ENCODE measurements at regions not wholly inside any gene's neighbourhood (a gene's known extent, or its start where the extent isn't known, plus 50 kb on each side); places are given as distances from the start of the nearest gene placed in this dataset.

- H3K27me3 Mint-ChIP-seq: no peaks in the 10 kb centered on the region
- H3K36me3 Mint-ChIP-seq (ENCODE audit: low read depth): no peaks in the 10 kb centered on the region
- no peak for ATAC-seq (replicated peaks)
- H3K4me1 Mint-ChIP-seq: no peaks in the 10 kb centered on the region
- H3K4me3 Mint-ChIP-seq: no peak overlapping the region
- H3K9me3 Mint-ChIP-seq: peaks cover 20% of the 10 kb centered on the region
- H3K27ac Mint-ChIP-seq: no peak overlapping the region
These were observed 529.3 kb upstream of the SPRY2 start for GRCh38 chr13:80870186-80870585.

GRCh38 chr13:80866921-80867320 lies 526.0 kb upstream of the SPRY2 start:
- no peak overlapping the region for H3K4me3 Mint-ChIP-seq
- H3K27ac Mint-ChIP-seq: no peak overlapping the region
- H3K4me1 Mint-ChIP-seq: no peaks in the 10 kb centered on the region
- no peaks in the 10 kb centered on the region for H3K27me3 Mint-ChIP-seq
- no peaks in the 10 kb centered on the region for H3K36me3 Mint-ChIP-seq (ENCODE audit: low read depth)
- no peak for ATAC-seq (replicated peaks)
- H3K9me3 Mint-ChIP-seq: peaks cover 26% of the 10 kb centered on the region

GRCh38 chr13:80865329-80865728 lies 524.4 kb upstream of the SPRY2 start:
- H3K27me3 Mint-ChIP-seq: no peaks in the 10 kb centered on the region
- H3K4me3 Mint-ChIP-seq: no peak overlapping the region
- no peak for ATAC-seq (replicated peaks)
- H3K27ac Mint-ChIP-seq: no peak overlapping the region
- no peaks in the 10 kb centered on the region for H3K4me1 Mint-ChIP-seq
- peaks cover 30% of the 10 kb centered on the region for H3K9me3 Mint-ChIP-seq
- no peaks in the 10 kb centered on the region for H3K36me3 Mint-ChIP-seq (ENCODE audit: low read depth)

GRCh38 chr13:80862456-80862855 lies 521.5 kb upstream of the SPRY2 start:
- H3K4me3 Mint-ChIP-seq: no peak overlapping the region

GRCh38 chr13:80860845-80861244 lies 519.9 kb upstream of the SPRY2 start:
- no peaks in the 10 kb centered on the region for H3K4me1 Mint-ChIP-seq
- H3K27me3 Mint-ChIP-seq: no peaks in the 10 kb centered on the region
- H3K36me3 Mint-ChIP-seq (ENCODE audit: low read depth): no peaks in the 10 kb centered on the region
- H3K9me3 Mint-ChIP-seq: peaks cover 17% of the 10 kb centered on the region
- no peak overlapping the region for H3K4me3 Mint-ChIP-seq
- ATAC-seq (replicated peaks): no peak
- no peak overlapping the region for H3K27ac Mint-ChIP-seq

More at GRCh38 chr13:80862456-80862855, 521.5 kb upstream of the SPRY2 start:
- H3K27me3 Mint-ChIP-seq: no peaks in the 10 kb centered on the region
- peaks cover 22% of the 10 kb centered on the region for H3K9me3 Mint-ChIP-seq
- no peak for ATAC-seq (replicated peaks)
- no peaks in the 10 kb centered on the region for H3K4me1 Mint-ChIP-seq
- H3K36me3 Mint-ChIP-seq (ENCODE audit: low read depth): no peaks in the 10 kb centered on the region
- H3K27ac Mint-ChIP-seq: no peak overlapping the region

GRCh38 chr13:80858131-80858530 lies 517.2 kb upstream of the SPRY2 start:
- H3K4me3 Mint-ChIP-seq: no peak overlapping the region
- H3K4me1 Mint-ChIP-seq: no peaks in the 10 kb centered on the region
- H3K9me3 Mint-ChIP-seq: peaks cover 14% of the 10 kb centered on the region
- ATAC-seq (replicated peaks): no peak
- H3K27ac Mint-ChIP-seq: no peak overlapping the region
- no peaks in the 10 kb centered on the region for H3K27me3 Mint-ChIP-seq
- H3K36me3 Mint-ChIP-seq (ENCODE audit: low read depth): no peaks in the 10 kb centered on the region

- H3K4me1 Mint-ChIP-seq: no peaks in the 10 kb centered on the region
- no peaks in the 10 kb centered on the region for H3K36me3 Mint-ChIP-seq (ENCODE audit: low read depth)
- ATAC-seq (replicated peaks): no peak
- no peaks in the 10 kb centered on the region for H3K27me3 Mint-ChIP-seq
- H3K27ac Mint-ChIP-seq: no peak overlapping the region
- H3K9me3 Mint-ChIP-seq: peaks cover 14% of the 10 kb centered on the region
- H3K4me3 Mint-ChIP-seq: no peak overlapping the region
These were observed 516.4 kb upstream of the SPRY2 start for GRCh38 chr13:80857321-80857720.

GRCh38 chr13:80850771-80851170 lies 509.8 kb upstream of the SPRY2 start:
- Mint-ChIP-seq H3K4me3 (no peak overlapping the region), H3K9me3 (peaks cover 24% of the 10 kb centered on the region), H3K27me3 (no peaks in the 10 kb centered on the region), H3K36me3 (ENCODE audit: low read depth) (no peaks in the 10 kb centered on the region), H3K27ac (no peak overlapping the region), H3K4me1 (no peaks in the 10 kb centered on the region)
- ATAC-seq (replicated peaks): no peak

GRCh38 chr13:80844164-80844563 lies 503.2 kb upstream of the SPRY2 start:
- ATAC-seq (replicated peaks): no peak
- H3K4me3 Mint-ChIP-seq: no peak overlapping the region
- H3K9me3 Mint-ChIP-seq: peaks cover 7% of the 10 kb centered on the region
- H3K4me1 Mint-ChIP-seq: no peaks in the 10 kb centered on the region
- no peak overlapping the region for H3K27ac Mint-ChIP-seq
- H3K27me3 Mint-ChIP-seq: no peaks in the 10 kb centered on the region
- no peaks in the 10 kb centered on the region for H3K36me3 Mint-ChIP-seq (ENCODE audit: low read depth)

GRCh38 chr13:80841414-80841813 lies 500.5 kb upstream of the SPRY2 start:
- ATAC-seq (replicated peaks): no peak
- Mint-ChIP-seq H3K9me3 (peaks cover 9% of the 10 kb centered on the region), H3K4me3 (no peak overlapping the region), H3K27ac (no peak overlapping the region), H3K36me3 (ENCODE audit: low read depth) (no peaks in the 10 kb centered on the region), H3K4me1 (no peaks in the 10 kb centered on the region), H3K27me3 (no peaks in the 10 kb centered on the region)

GRCh38 chr13:80840316-80840976 lies 499.5 kb upstream of the SPRY2 start:
- Mint-ChIP-seq H3K27ac (no peak overlapping the region), H3K36me3 (ENCODE audit: low read depth) (no peaks in the 10 kb centered on the region), H3K9me3 (peaks cover 9% of the 10 kb centered on the region), H3K4me3 (no peak overlapping the region), H3K4me1 (no peaks in the 10 kb centered on the region), H3K27me3 (no peaks in the 10 kb centered on the region)
- ATAC-seq (replicated peaks): no peak

GRCh38 chr13:80835902-80836301 lies 495.0 kb upstream of the SPRY2 start:
- Mint-ChIP-seq H3K27me3 (no peaks in the 10 kb centered on the region), H3K9me3 (peaks cover 30% of the 10 kb centered on the region), H3K36me3 (ENCODE audit: low read depth) (no peaks in the 10 kb centered on the region), H3K4me1 (no peaks in the 10 kb centered on the region), H3K27ac (no peak overlapping the region), H3K4me3 (no peak overlapping the region)
- ATAC-seq (replicated peaks): no peak

GRCh38 chr13:80830431-80830830 lies 489.5 kb upstream of the SPRY2 start:
- H3K27me3 Mint-ChIP-seq: no peaks in the 10 kb centered on the region

GRCh38 chr13:80828759-80829158 lies 487.8 kb upstream of the SPRY2 start:
- Mint-ChIP-seq H3K4me3 (no peak overlapping the region), H3K4me1 (no peaks in the 10 kb centered on the region), H3K27ac (no peak overlapping the region), H3K27me3 (no peaks in the 10 kb centered on the region), H3K9me3 (peaks cover 28% of the 10 kb centered on the region), H3K36me3 (ENCODE audit: low read depth) (no peaks in the 10 kb centered on the region)
- ATAC-seq (replicated peaks): no peak

More at GRCh38 chr13:80830431-80830830, 489.5 kb upstream of the SPRY2 start:
- H3K27ac Mint-ChIP-seq: no peak overlapping the region
- H3K9me3 Mint-ChIP-seq: peaks cover 27% of the 10 kb centered on the region
- ATAC-seq (replicated peaks): no peak
- H3K36me3 Mint-ChIP-seq (ENCODE audit: low read depth): no peaks in the 10 kb centered on the region
- H3K4me3 Mint-ChIP-seq: no peak overlapping the region
- no peaks in the 10 kb centered on the region for H3K4me1 Mint-ChIP-seq

GRCh38 chr13:80825276-80825675 lies 484.4 kb upstream of the SPRY2 start:
- Mint-ChIP-seq H3K36me3 (ENCODE audit: low read depth) (no peaks in the 10 kb centered on the region), H3K27ac (no peak overlapping the region), H3K27me3 (no peaks in the 10 kb centered on the region), H3K9me3 (peaks cover 11% of the 10 kb centered on the region), H3K4me1 (no peaks in the 10 kb centered on the region), H3K4me3 (no peak overlapping the region)
- no peak for ATAC-seq (replicated peaks)

- no peak for ATAC-seq (replicated peaks)
- Mint-ChIP-seq H3K27ac (no peak overlapping the region), H3K36me3 (ENCODE audit: low read depth) (no peaks in the 10 kb centered on the region)
These were observed 483.3 kb upstream of the SPRY2 start for GRCh38 chr13:80824229-80824628.

More at GRCh38 chr13:80824229-80824628, 483.3 kb upstream of the SPRY2 start:
- Mint-ChIP-seq H3K27me3 (no peaks in the 10 kb centered on the region), H3K9me3 (peaks cover 11% of the 10 kb centered on the region), H3K4me3 (no peak overlapping the region), H3K4me1 (no peaks in the 10 kb centered on the region)

All from activated T-helper 17 cell treated with anti-CD3 and anti-CD28 coated beads, Interleukin-2, amount 50 U/mL, for 72 hours (primary cell).